ENCODE measurements at regions not wholly inside any gene's neighbourhood (a gene's known extent, or its start where the extent isn't known, plus 50 kb on each side); places are given as distances from the start of the nearest gene placed in this dataset.

DNA sequence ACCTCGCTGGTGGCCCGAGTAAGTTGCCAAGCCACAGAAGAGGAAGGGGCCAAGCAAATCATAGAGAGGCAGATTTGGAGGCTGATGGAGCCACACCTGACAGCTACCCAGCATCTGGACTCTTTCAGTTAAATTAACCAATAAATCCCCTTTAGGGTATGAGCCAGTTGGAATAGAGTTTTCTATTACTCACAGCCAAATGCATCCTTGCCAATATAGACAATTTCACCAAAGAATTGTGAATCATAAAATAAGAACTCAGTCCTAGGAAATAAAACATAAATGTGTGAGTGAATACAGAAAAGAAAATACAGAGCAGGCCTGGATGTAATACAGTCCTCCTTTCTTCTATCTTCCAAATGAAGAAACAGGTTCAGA, 161.6 kb upstream of the ANKRD28 start:
- Histone ChIP-seq H3K4me1 (ENCODE audit: control insufficient read depth, extremely low read depth, insufficient read depth, low read length) (peaks cover 4% of the 10 kb centered on the region), H3K4me3 (replicated peaks in 1 of 3; ENCODE audit: insufficient read depth in 1 of 3, low read depth in 1 of 3, low read length in 3 of 3) (no peak overlapping the region), H2AFZ (ENCODE audit: low read depth, low read length) (no peak overlapping the region), H3K9ac (replicated peaks; ENCODE audit: extremely low read depth, insufficient read depth, low read length) (no peak overlapping the region), H3K4me2 (ENCODE audit: insufficient read depth, low read length) (no peak overlapping the region), H3K36me3 (ENCODE audit: control insufficient read depth in 2 of 2, extremely low read depth in 1 of 2, insufficient read depth in 2 of 2, low read length in 2 of 2) (no peaks in the 10 kb centered on the region), H3K27ac (ENCODE audit: insufficient read depth, low read depth, low read length) (no peak overlapping the region), H3K9me3 (replicated peaks; ENCODE audit: control insufficient read depth, insufficient read depth, low read length) (no peaks in the 10 kb centered on the region), H3K27me3 (ENCODE audit: control insufficient read depth in 2 of 2, insufficient read depth in 2 of 2, low read length in 2 of 2) (no peaks in the 10 kb centered on the region), H3K9me1 (replicated peaks; ENCODE audit: control insufficient read depth, extremely low read depth, insufficient read depth, low read length) (no peaks in the 10 kb centered on the region), H4K20me1 (replicated peaks; ENCODE audit: control insufficient read depth, extremely low read depth, insufficient read depth, low read length) (no peaks in the 10 kb centered on the region), H3K79me2 (ENCODE audit: control insufficient read depth, insufficient read depth, low read length) (no peaks in the 10 kb centered on the region)
- ChIA-PET CTCF (interaction anchor here (1.8 kb wide), 1 partner anchor 11 kb away, joined by 3 read pairs; no protein-coding TSS in a partner anchor), POLR2A (no interaction called here)
- DNase-seq (ENCODE audit: low read depth, low spot score) (no peak), FAIRE-seq (no peak)
- intact Hi-C loops (cut with micrococcal nuclease) (no loop called here), dilution Hi-C loops (cut with MboI; ENCODE audit: extremely low pct_ligation_motif_present, low sequenced_read_pairs) (no loop called here)
- no TSS peak for BruUV-seq (replicated peaks)
- TF ChIP-seq, protein P1, sequence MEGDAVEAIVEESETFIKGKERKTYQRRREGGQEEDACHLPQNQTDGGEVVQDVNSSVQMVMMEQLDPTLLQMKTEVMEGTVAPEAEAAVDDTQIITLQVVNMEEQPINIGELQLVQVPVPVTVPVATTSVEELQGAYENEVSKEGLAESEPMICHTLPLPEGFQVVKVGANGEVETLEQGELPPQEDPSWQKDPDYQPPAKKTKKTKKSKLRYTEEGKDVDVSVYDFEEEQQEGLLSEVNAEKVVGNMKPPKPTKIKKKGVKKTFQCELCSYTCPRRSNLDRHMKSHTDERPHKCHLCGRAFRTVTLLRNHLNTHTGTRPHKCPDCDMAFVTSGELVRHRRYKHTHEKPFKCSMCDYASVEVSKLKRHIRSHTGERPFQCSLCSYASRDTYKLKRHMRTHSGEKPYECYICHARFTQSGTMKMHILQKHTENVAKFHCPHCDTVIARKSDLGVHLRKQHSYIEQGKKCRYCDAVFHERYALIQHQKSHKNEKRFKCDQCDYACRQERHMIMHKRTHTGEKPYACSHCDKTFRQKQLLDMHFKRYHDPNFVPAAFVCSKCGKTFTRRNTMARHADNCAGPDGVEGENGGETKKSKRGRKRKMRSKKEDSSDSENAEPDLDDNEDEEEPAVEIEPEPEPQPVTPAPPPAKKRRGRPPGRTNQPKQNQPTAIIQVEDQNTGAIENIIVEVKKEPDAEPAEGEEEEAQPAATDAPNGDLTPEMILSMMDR (IDR thresholded peaks at IDR 0.05; ENCODE audit: extremely low read depth in 1 of 2, insufficient read depth in 1 of 2, low read depth in 1 of 2, low read length in 2 of 2) = no peak
- TF ChIP-seq GATA2 (IDR thresholded peaks at IDR 0.05; ENCODE audit: insufficient read depth, insufficient read length, low read depth, low read length) = no peak
- TF ChIP-seq EZH2 (IDR thresholded peaks at IDR 0.05; ENCODE audit: borderline replicate concordance, low read depth, low read length, severe bottlenecking) = no peak
- TF ChIP-seq POLR2AphosphoS5 (IDR thresholded peaks at IDR 0.05; ENCODE audit: insufficient read depth, low read depth, low read length) = no peak
- no peak for TF ChIP-seq POLR2A (IDR thresholded peaks at IDR 0.05; ENCODE audit: low read depth, low read length)
- TF ChIP-seq MYC (IDR thresholded peaks at IDR 0.05; ENCODE audit: low read depth, low read length) = no peak
- TF ChIP-seq, protein P2, sequence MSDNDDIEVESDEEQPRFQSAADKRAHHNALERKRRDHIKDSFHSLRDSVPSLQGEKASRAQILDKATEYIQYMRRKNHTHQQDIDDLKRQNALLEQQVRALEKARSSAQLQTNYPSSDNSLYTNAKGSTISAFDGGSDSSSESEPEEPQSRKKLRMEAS (IDR thresholded peaks at IDR 0.05; ENCODE audit: insufficient read depth, insufficient read length) = no peak
- TF ChIP-seq JUN (IDR thresholded peaks at IDR 0.05; ENCODE audit: borderline replicate concordance, insufficient read depth, insufficient read length, low read depth) = no peak
- no peak for TF ChIP-seq FOS (IDR thresholded peaks at IDR 0.05; ENCODE audit: borderline replicate concordance, insufficient read depth, low read length)

Data from endothelial cell of umbilical vein (primary cell).